ENCODE measurements at regions not wholly inside any gene's neighbourhood (a gene's known extent, or its start where the extent isn't known, plus 50 kb on each side); places are given as distances from the start of the nearest gene placed in this dataset.

DNA sequence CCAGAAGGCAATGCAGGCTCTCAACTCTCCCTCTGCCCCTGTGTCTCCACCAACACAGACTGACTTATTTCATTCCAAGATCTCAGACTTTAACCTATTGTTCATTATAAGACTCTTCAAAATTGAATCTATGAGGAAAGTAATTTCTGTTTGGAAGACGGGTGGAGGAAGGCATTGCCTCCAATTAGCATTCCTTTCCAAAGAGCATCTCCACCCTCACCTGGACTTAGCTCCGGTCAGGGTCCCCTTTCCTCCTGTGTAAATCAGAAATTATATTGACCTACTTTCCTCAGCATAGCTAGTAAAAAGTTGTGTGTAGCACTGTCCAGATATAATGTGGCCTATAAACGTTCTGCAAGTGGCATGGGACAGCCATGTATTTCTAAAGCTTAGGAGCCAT, 230.4 kb upstream of the ACVR2A start:
- TF ChIP-seq, protein P1, sequence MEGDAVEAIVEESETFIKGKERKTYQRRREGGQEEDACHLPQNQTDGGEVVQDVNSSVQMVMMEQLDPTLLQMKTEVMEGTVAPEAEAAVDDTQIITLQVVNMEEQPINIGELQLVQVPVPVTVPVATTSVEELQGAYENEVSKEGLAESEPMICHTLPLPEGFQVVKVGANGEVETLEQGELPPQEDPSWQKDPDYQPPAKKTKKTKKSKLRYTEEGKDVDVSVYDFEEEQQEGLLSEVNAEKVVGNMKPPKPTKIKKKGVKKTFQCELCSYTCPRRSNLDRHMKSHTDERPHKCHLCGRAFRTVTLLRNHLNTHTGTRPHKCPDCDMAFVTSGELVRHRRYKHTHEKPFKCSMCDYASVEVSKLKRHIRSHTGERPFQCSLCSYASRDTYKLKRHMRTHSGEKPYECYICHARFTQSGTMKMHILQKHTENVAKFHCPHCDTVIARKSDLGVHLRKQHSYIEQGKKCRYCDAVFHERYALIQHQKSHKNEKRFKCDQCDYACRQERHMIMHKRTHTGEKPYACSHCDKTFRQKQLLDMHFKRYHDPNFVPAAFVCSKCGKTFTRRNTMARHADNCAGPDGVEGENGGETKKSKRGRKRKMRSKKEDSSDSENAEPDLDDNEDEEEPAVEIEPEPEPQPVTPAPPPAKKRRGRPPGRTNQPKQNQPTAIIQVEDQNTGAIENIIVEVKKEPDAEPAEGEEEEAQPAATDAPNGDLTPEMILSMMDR (conservative IDR thresholded peaks at IDR 0.05; ENCODE audit: low read depth, low read length) = no peak
- no peak for TF ChIP-seq EZH2 (IDR thresholded peaks at IDR 0.05; ENCODE audit: borderline replicate concordance, low read depth, low read length, poor library complexity, severe bottlenecking)
